ENCODE measurements at regions not wholly inside any gene's neighbourhood (a gene's known extent, or its start where the extent isn't known, plus 50 kb on each side); places are given as distances from the start of the nearest gene placed in this dataset.

- dilution Hi-C loops (cut with HindIII; ENCODE audit: low sequenced_read_pairs, unreplicated experiment), result no loop called here
- Histone ChIP-seq H4K5ac (ENCODE audit: low read depth, low read length) (no peak overlapping the region), H3K56ac (ENCODE audit: extremely low read depth, insufficient read depth, low read length) (no peak overlapping the region), H3K14ac (replicated peaks; ENCODE audit: low read depth, low read length) (no peak overlapping the region), H3K4me3 (ENCODE audit: insufficient read depth, low read depth, low read length) (no peak overlapping the region), H3K4me2 (ENCODE audit: low read depth, low read length) (no peak overlapping the region), H3K27ac (ENCODE audit: insufficient read depth, low read length) (no peak overlapping the region), H2AK5ac (ENCODE audit: low read depth, low read length) (0 out of 2 replicates have a peak overlapping the region, but pooled peaks have one; percentile 71), H2BK15ac (ENCODE audit: low read depth, low read length) (no peak overlapping the region), H2BK120ac (ENCODE audit: low read depth, low read length) (no peak overlapping the region), H2BK20ac (ENCODE audit: low read depth, low read length) (no peak overlapping the region), H3K4me1 (ENCODE audit: control insufficient read depth, insufficient read depth, low read length) (peaks cover 8% of the 10 kb centered on the region), H3K4ac (ENCODE audit: low read depth, low read length) (no peak overlapping the region), H2AFZ (replicated peaks; ENCODE audit: low read length, poor library complexity) (no peak overlapping the region), H4K8ac (ENCODE audit: low read depth in 2 of 2, low read length in 2 of 2) (no peak overlapping the region), H4K20me1 (ENCODE audit: insufficient read depth, low read length) (no peaks in the 10 kb centered on the region), H3K9me3 (ENCODE audit: control insufficient read depth, insufficient read depth, low read length) (no peaks in the 10 kb centered on the region), H3K18ac (ENCODE audit: low read depth, low read length) (no peak overlapping the region), H3K36me3 (ENCODE audit: control insufficient read depth, insufficient read depth, low read length) (no peaks in the 10 kb centered on the region), H4K91ac (ENCODE audit: insufficient read depth, low read depth, low read length) (no peak overlapping the region), H3K23ac (ENCODE audit: low read depth, low read length) (no peak overlapping the region), H3K9ac (ENCODE audit: low read depth, low read length) (no peak overlapping the region), H3K9me1 (ENCODE audit: insufficient read depth, low read length) (peaks cover 11% of the 10 kb centered on the region; the same call in 1 of the 2 replicates), H2AK9ac (replicated peaks; ENCODE audit: low read depth, low read length, poor library complexity) (no peak overlapping the region), H3K79me1 (ENCODE audit: low read depth in 1 of 2, low read length in 2 of 2) (no peaks in the 10 kb centered on the region), H2BK5ac (ENCODE audit: low read depth, low read length, poor library complexity, severe bottlenecking) (no peak overlapping the region), H3K27me3 (ENCODE audit: control insufficient read depth, insufficient read depth, low read length) (no peaks in the 10 kb centered on the region)
- TF ChIP-seq MAZ (IDR thresholded peaks at IDR 0.05; ENCODE audit: borderline replicate concordance, low read depth, low read length) (no peak), NFE2L2 (IDR thresholded peaks at IDR 0.05; ENCODE audit: low read depth, low read length) (no peak), MAFK (IDR thresholded peaks at IDR 0.05; ENCODE audit: low read depth, low read length) (no peak), CHD1 (IDR thresholded peaks at IDR 0.05; ENCODE audit: low read depth, low read length) (no peak)
- no peak for ATAC-seq (ENCODE audit: low read depth)
- intact Hi-C loops (cut with micrococcal nuclease), result loop anchor here (5.0 kb wide), 1 partner anchor 114 kb away; the partner anchor contains the start of gene FEM1C
- DNase-seq, result no peak
- in situ Hi-C loops (cut with MboI; ENCODE audit: low sequenced_read_pairs), result no loop called here
- POLR2A ChIA-PET (ENCODE audit: unreplicated experiment), result no interaction called here
- WGBS, 2 experiments (ENCODE audit: extremely low coverage in 2 of 2, insufficient read length in 1 of 2), result 100% methylated on average over 1 of the region's 2 CpGs; no CpG with 5 or more reads in 1 of the 2 experiments
- BruUV-seq (replicated peaks), result no TSS peak
- CTCF ChIA-PET, result interaction anchor here (0.5 to 0.9 kb wide), 2 partner anchors 112 to 340 kb away, joined by 3 read pairs; no protein-coding TSS in a partner anchor
Observed at GRCh38 chr5:115428676-115429075, 115.9 kb downstream of the FEM1C start.

All from IMR-90 (cell line).